GM23338 (cell line): ENCODE measurements at regions not wholly inside any gene's neighbourhood (a gene's known extent, or its start where the extent isn't known, plus 50 kb on each side); places are given as distances from the start of the nearest gene placed in this dataset.
A peak's percentile ranks its signal among the peaks of the same experiment; 100 is the strongest.
"Not testable (repeated sequence)": the region's sequence is repeated elsewhere in the genome, so short reads cannot be mapped to it uniquely, and the experiment has no call there.

ENCODE experiments used
- ATAC-seq: fragments of 200-7000 bp; cut with Tn5 transposase; 3 replicates; pipeline ENCODE4 v1.9.1; 2020
- DNase-seq: peaks from one replicate; pipeline ENCODE4 v3.0.0-alpha.2; 2015; ENCODE audit warnings: low spot score
- H2AFZ ChIP-seq: fragments of 200-600 bp; sonication (generic); 2 replicates; pipeline ENCODE4 v1.8.0; 2016; ENCODE audit warnings: antibody characterized with exemption, mild to moderate bottlenecking, moderate library complexity
- H3F3A ChIP-seq: fragments of 200-600 bp; sonication (generic); replicated peaks from 2 replicates; pipeline ENCODE4 v1.8.0; 2017; ENCODE audit warnings: antibody characterized with exemption, mixed run types, low read depth
- H3K27ac ChIP-seq: fragments of 200-600 bp; sonication (generic); 2 replicates; pipeline ENCODE4 v1.6.1; 2016; ENCODE audit warnings: low read depth
- H3K27me3 ChIP-seq: fragments of 200-600 bp; sonication (generic); 2 replicates; pipeline ENCODE4 v1.8.0; 2016; ENCODE audit warnings: mild to moderate bottlenecking, mixed run types, moderate library complexity; ENCODE audit not compliant: insufficient read depth
- H3K36me3 ChIP-seq: fragments of 200-600 bp; sonication (generic); 2 replicates; pipeline ENCODE4 v1.8.0; 2016; ENCODE audit warnings: mild to moderate bottlenecking; ENCODE audit not compliant: insufficient read depth
- H3K4me1 ChIP-seq: fragments of 200-600 bp; sonication (generic); 2 replicates; pipeline ENCODE4 v1.8.0; 2016; ENCODE audit warnings: mild to moderate bottlenecking, moderate library complexity; ENCODE audit not compliant: insufficient read depth
- H3K4me2 ChIP-seq: fragments of 200-600 bp; sonication (generic); 2 replicates; pipeline ENCODE4 v1.7.1; 2017; ENCODE audit warnings: mixed run types
- H3K4me3 ChIP-seq: fragments of 200-600 bp; sonication (generic); 2 replicates; pipeline ENCODE4 v1.6.1; 2016; ENCODE audit warnings: mixed run types
- H3K79me2 ChIP-seq: fragments of 200-600 bp; sonication (generic); replicated peaks from 2 replicates; pipeline ENCODE4 v1.8.0; 2017; ENCODE audit warnings: mild to moderate bottlenecking; ENCODE audit not compliant: insufficient read depth
- H3K9me2 ChIP-seq: fragments of 200-600 bp; sonication (generic); 2 replicates; pipeline ENCODE4 v1.8.0; 2017; ENCODE audit not compliant: insufficient read depth
- H4K20me1 ChIP-seq: fragments of 200-600 bp; sonication (generic); replicated peaks from 2 replicates; pipeline ENCODE4 v1.8.0; 2017; ENCODE audit warnings: mild to moderate bottlenecking; ENCODE audit not compliant: insufficient read depth
- H3K27ac Mint-ChIP-seq: 2 replicates; pipeline ENCODE4 v1.8.0; 2020; ENCODE audit warnings: inconsistent platforms, mild to moderate bottlenecking, moderate library complexity, mixed read lengths
- H3K27me3 Mint-ChIP-seq: 3 replicates; pipeline ENCODE4 v1.8.0; 2022; ENCODE audit warnings: low read depth, mild to moderate bottlenecking, moderate library complexity, mixed read lengths, inconsistent platforms; ENCODE audit not compliant: insufficient read depth, poor library complexity
- H3K36me3 Mint-ChIP-seq: 3 replicates; pipeline ENCODE4 v1.8.0; 2021; ENCODE audit warnings: low read depth, mild to moderate bottlenecking, inconsistent platforms, moderate library complexity, mixed read lengths
- H3K4me1 Mint-ChIP-seq: 3 replicates; pipeline ENCODE4 v1.8.0; 2020; ENCODE audit warnings: mild to moderate bottlenecking, inconsistent platforms, mixed read lengths
- H3K4me3 Mint-ChIP-seq: 3 replicates; pipeline ENCODE4 v1.8.0; 2021; ENCODE audit warnings: moderate library complexity, mild to moderate bottlenecking, inconsistent platforms, mixed read lengths
- H3K9me3 Mint-ChIP-seq: 3 replicates; pipeline ENCODE4 v1.8.0; 2020; ENCODE audit warnings: moderate library complexity, mild to moderate bottlenecking, inconsistent platforms, mixed read lengths
- REST ChIP-seq: IDR thresholded peaks from one replicate; pipeline ENCODE4 v1.6.1; 2018; ENCODE audit warnings: antibody characterized with exemption; ENCODE audit not compliant: unreplicated experiment
- STAT1 ChIP-seq: IDR thresholded peaks from one replicate; pipeline ENCODE4 v1.6.1; 2016; ENCODE audit warnings: antibody characterized with exemption; ENCODE audit not compliant: unreplicated experiment
- ZNF462 ChIP-seq: fragments of 250-450 bp; sonication (Bioruptor Pico); IDR thresholded peaks from 2 replicates; pipeline ENCODE4 v1.5.0; 2020; ENCODE audit warnings: mild to moderate bottlenecking, moderate library complexity
- TF ChIP-seq, protein P1 (sequence below), 2 experiments: fragments of 200-600 bp in 1 of 2; sonication (generic) in 1 of 2; conservative IDR thresholded peaks; 2 replicates each; pipeline versions ENCODE4 v1.5.1 to v1.6.1; 2016 to 2017; ENCODE audit warnings: antibody characterized with exemption in 2 of 2, low read depth in 2 of 2, mild to moderate bottlenecking in 2 of 2, moderate library complexity in 1 of 2
- TF ChIP-seq, protein P2 (sequence below): IDR thresholded peaks from 2 replicates; pipeline ENCODE4 v1.6.1; 2016; ENCODE audit warnings: antibody characterized with exemption

DNA sequence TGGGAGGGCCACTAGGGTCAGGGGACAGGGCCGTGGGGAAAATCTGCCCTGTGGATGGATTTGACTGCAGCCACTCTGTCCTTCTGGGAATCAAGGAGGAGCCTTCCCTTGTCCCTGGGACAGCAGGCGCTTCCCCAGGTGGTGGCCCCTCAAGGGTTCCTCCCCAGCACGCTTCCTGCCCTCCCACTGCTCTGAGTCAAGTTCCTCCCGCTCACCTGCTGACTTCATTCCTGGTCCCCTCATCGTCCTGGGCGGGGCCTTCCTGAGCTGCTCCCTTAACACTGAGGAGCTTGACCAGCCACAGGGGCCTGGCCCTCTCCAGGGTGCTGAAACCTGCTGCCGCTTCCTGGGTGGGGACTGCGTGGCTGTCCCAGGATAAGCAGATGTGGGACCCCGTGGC, 64.4 kb upstream of the SFSWAP start:
- not testable (repeated sequence) for H3K4me1 ChIP-seq
- ATAC-seq: peak; percentile 81

DNA sequence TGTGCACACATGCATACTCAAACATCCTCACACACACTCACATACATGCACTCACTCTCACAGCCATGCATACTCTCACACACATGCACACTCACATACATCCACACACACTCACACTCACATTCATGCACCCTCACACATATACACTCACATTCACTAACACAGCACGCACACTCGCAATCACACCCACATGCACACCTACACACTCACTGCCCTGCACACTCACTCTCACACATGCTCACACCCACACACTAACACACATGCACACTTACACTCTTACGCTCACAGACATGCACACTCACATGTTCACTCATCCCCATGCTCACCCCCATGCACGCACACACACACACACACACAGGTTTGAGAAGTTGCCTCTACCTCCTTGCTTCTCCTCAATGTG, 63.2 kb upstream of the SFSWAP start:
- no peak for DNase-seq
- peaks cover 5% of the 10 kb centered on the region; the same call in 1 of the 2 replicates for H3K4me1 ChIP-seq
- peaks cover 5% of the 10 kb centered on the region; the same call in 1 of the 3 replicates for H3K36me3 Mint-ChIP-seq
- H3K4me3 ChIP-seq: no peak overlapping the region
- no peaks in the 10 kb centered on the region for H3F3A ChIP-seq
- no peak overlapping the region for H3K4me2 ChIP-seq
- no peak overlapping the region for H2AFZ ChIP-seq
- no peak overlapping the region for H3K4me3 Mint-ChIP-seq
- H3K9me3 Mint-ChIP-seq: peaks cover 3% of the 10 kb centered on the region; the same call in 1 of the 3 replicates
- H3K9me2 ChIP-seq: 0 out of 2 replicates have a peak, but pooled peaks cover 6% of the 10 kb centered on the region
- TF ChIP-seq, protein P1, sequence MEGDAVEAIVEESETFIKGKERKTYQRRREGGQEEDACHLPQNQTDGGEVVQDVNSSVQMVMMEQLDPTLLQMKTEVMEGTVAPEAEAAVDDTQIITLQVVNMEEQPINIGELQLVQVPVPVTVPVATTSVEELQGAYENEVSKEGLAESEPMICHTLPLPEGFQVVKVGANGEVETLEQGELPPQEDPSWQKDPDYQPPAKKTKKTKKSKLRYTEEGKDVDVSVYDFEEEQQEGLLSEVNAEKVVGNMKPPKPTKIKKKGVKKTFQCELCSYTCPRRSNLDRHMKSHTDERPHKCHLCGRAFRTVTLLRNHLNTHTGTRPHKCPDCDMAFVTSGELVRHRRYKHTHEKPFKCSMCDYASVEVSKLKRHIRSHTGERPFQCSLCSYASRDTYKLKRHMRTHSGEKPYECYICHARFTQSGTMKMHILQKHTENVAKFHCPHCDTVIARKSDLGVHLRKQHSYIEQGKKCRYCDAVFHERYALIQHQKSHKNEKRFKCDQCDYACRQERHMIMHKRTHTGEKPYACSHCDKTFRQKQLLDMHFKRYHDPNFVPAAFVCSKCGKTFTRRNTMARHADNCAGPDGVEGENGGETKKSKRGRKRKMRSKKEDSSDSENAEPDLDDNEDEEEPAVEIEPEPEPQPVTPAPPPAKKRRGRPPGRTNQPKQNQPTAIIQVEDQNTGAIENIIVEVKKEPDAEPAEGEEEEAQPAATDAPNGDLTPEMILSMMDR (conservative IDR thresholded peaks at IDR 0.05; ENCODE audit: low read depth in 2 of 2): no peak
- TF ChIP-seq ZNF462 (CRISPR knock-in tag) (no peak), STAT1 (no peak)
- TF ChIP-seq, protein P2, sequence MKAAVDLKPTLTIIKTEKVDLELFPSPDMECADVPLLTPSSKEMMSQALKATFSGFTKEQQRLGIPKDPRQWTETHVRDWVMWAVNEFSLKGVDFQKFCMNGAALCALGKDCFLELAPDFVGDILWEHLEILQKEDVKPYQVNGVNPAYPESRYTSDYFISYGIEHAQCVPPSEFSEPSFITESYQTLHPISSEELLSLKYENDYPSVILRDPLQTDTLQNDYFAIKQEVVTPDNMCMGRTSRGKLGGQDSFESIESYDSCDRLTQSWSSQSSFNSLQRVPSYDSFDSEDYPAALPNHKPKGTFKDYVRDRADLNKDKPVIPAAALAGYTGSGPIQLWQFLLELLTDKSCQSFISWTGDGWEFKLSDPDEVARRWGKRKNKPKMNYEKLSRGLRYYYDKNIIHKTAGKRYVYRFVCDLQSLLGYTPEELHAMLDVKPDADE: no peak
- ATAC-seq: no peak
- no peaks in the 10 kb centered on the region for H3K79me2 ChIP-seq
- no peaks in the 10 kb centered on the region for H3K27me3 ChIP-seq
- H3K27me3 Mint-ChIP-seq: peaks cover 8% of the 10 kb centered on the region
- no peak overlapping the region for H3K27ac Mint-ChIP-seq
- peaks cover 26% of the 10 kb centered on the region for H3K4me1 Mint-ChIP-seq
- H3K36me3 ChIP-seq: no peaks in the 10 kb centered on the region
- no peak overlapping the region for H3K27ac ChIP-seq
- H4K20me1 ChIP-seq: no peaks in the 10 kb centered on the region

More for the DNA sequence above, 64.4 kb upstream of the SFSWAP start:
- H3K4me1 Mint-ChIP-seq: peaks cover 26% of the 10 kb centered on the region
- not testable (repeated sequence) for H3K27ac ChIP-seq, H3K79me2 ChIP-seq, H3K27ac Mint-ChIP-seq, H3F3A ChIP-seq, H3K9me2 ChIP-seq, H3K4me3 ChIP-seq, H3K4me2 ChIP-seq, H3K36me3 Mint-ChIP-seq, H3K36me3 ChIP-seq, H3K27me3 ChIP-seq, H3K9me3 Mint-ChIP-seq, H2AFZ ChIP-seq, H4K20me1 ChIP-seq, H3K4me3 Mint-ChIP-seq, H3K27me3 Mint-ChIP-seq
- peak; percentile 40 for DNase-seq
- peak; percentile 50 for TF ChIP-seq REST
